NOMO-1 (cell line): ENCODE measurements at regions not wholly inside any gene's neighbourhood (a gene's known extent, or its start where the extent isn't known, plus 50 kb on each side); places are given as distances from the start of the nearest gene placed in this dataset.
"Not testable (repeated sequence)": the region's sequence is repeated elsewhere in the genome, so short reads cannot be mapped to it uniquely, and the experiment has no call there.

Source experiments
- DNase-seq, 2 experiments: peaks; one replicate each; lab custom pipeline; 2025; ENCODE audit not compliant: unreplicated experiment in 2 of 2; lab: John Stamatoyannopoulos, UW

GRCh38 chr3:103410231-103410630 lies 975.4 kb downstream of the ZPLD1 start:
- no peak for DNase-seq

GRCh38 chr3:103421460-103421859 lies 986.6 kb downstream of the ZPLD1 start:
- DNase-seq = no peak

GRCh38 chr3:103437883-103438282 lies 1003.1 kb downstream of the ZPLD1 start:
- no peak for DNase-seq

GRCh38 chr3:103440539-103441203 lies 1005.9 kb downstream of the ZPLD1 start:
- DNase-seq = no peak

- DNase-seq = no peak
These were observed 1012.3 kb downstream of the ZPLD1 start for GRCh38 chr3:103446953-103447629.

- DNase-seq = no peak
These were observed 1018.3 kb downstream of the ZPLD1 start for GRCh38 chr3:103453152-103453551.

- no peak for DNase-seq
These were observed 1025.0 kb downstream of the ZPLD1 start for GRCh38 chr3:103459815-103460214.

- no peak for DNase-seq
These were observed 1035.7 kb downstream of the ZPLD1 start for GRCh38 chr3:103470498-103470897.

- no peak for DNase-seq
These were observed 1059.2 kb downstream of the ZPLD1 start for GRCh38 chr3:103494011-103494410.

- DNase-seq = no peak
These were observed 1059.7 kb downstream of the ZPLD1 start for GRCh38 chr3:103494512-103494911.

GRCh38 chr3:103495186-103495585 lies 1060.4 kb downstream of the ZPLD1 start:
- no peak for DNase-seq

GRCh38 chr3:103499132-103499900 lies 1064.5 kb downstream of the ZPLD1 start:
- no peak for DNase-seq

GRCh38 chr3:103499967-103500366 lies 1065.2 kb downstream of the ZPLD1 start:
- DNase-seq = no peak

GRCh38 chr3:103510760-103511159 lies 1075.9 kb downstream of the ZPLD1 start:
- DNase-seq = no peak

GRCh38 chr3:103511891-103512290 lies 1077.1 kb downstream of the ZPLD1 start:
- DNase-seq = no peak

GRCh38 chr3:103512595-103512994 lies 1077.8 kb downstream of the ZPLD1 start:
- DNase-seq = no peak

- DNase-seq = no peak
These were observed 1078.2 kb downstream of the ZPLD1 start for GRCh38 chr3:103513003-103513402.

- DNase-seq = no peak
These were observed 1080.3 kb downstream of the ZPLD1 start for GRCh38 chr3:103515116-103515515.

- no peak for DNase-seq
These were observed 1082.1 kb downstream of the ZPLD1 start for GRCh38 chr3:103516950-103517349.

- DNase-seq = not testable (repeated sequence)
These were observed 1096.5 kb downstream of the ZPLD1 start for GRCh38 chr3:103531327-103531726.

GRCh38 chr3:103532986-103533385 lies 1098.2 kb downstream of the ZPLD1 start:
- no peak for DNase-seq

- no peak for DNase-seq
These were observed 1119.6 kb downstream of the ZPLD1 start for GRCh38 chr3:103554451-103554850.
